SIG-M5 treated with dmso at 0.1 percent for 504 hours (cell line): ENCODE measurements at regions not wholly inside any gene's neighbourhood (a gene's known extent, or its start where the extent isn't known, plus 50 kb on each side); places are given as distances from the start of the nearest gene placed in this dataset.

ENCODE experiments used
- DNase-seq: peaks from one replicate; lab custom pipeline; 2025; ENCODE audit not compliant: unreplicated experiment; lab: John Stamatoyannopoulos, UW

GRCh38 chr15:26477044-26477443 is 295.8 kb downstream of the GABRB3 start:
- no peak for DNase-seq

- DNase-seq: no peak
These were observed 297.3 kb downstream of the GABRB3 start for GRCh38 chr15:26475554-26475953.

- DNase-seq: no peak
These were observed 300.2 kb downstream of the GABRB3 start for GRCh38 chr15:26472661-26473060.

- DNase-seq: no peak
These were observed 310.8 kb downstream of the GABRB3 start for GRCh38 chr15:26461847-26462608.

GRCh38 chr15:26460165-26460564 is 312.7 kb downstream of the GABRB3 start:
- DNase-seq: no peak

- no peak for DNase-seq
These were observed 317.0 kb downstream of the GABRB3 start for GRCh38 chr15:26455828-26456227.

- no peak for DNase-seq
These were observed 319.0 kb downstream of the GABRB3 start for GRCh38 chr15:26453914-26454313.

- DNase-seq: no peak
These were observed 320.9 kb downstream of the GABRB3 start for GRCh38 chr15:26451995-26452394.

- DNase-seq: no peak
These were observed 323.6 kb downstream of the GABRB3 start for GRCh38 chr15:26449291-26449690.

GRCh38 chr15:26443321-26443720 is 329.5 kb downstream of the GABRB3 start:
- no peak for DNase-seq

- DNase-seq: no peak
These were observed 330.2 kb downstream of the GABRB3 start for GRCh38 chr15:26442680-26443079.

- no peak for DNase-seq
These were observed 333.2 kb downstream of the GABRB3 start for GRCh38 chr15:26439681-26440080.

- DNase-seq: no peak
These were observed 334.1 kb downstream of the GABRB3 start for GRCh38 chr15:26438718-26439117.

- no peak for DNase-seq
These were observed 334.6 kb downstream of the GABRB3 start for GRCh38 chr15:26438316-26438715.

- no peak for DNase-seq
These were observed 339.0 kb downstream of the GABRB3 start for GRCh38 chr15:26433818-26434217.

GRCh38 chr15:26433060-26433459 is 339.8 kb downstream of the GABRB3 start:
- DNase-seq: no peak

- DNase-seq: no peak
These were observed 351.8 kb downstream of the GABRB3 start for GRCh38 chr15:26421065-26421464.

- DNase-seq: no peak
These were observed 377.2 kb downstream of the GABRB3 start for GRCh38 chr15:26395624-26396023.

GRCh38 chr15:26394801-26395200 is 378.1 kb downstream of the GABRB3 start:
- DNase-seq: no peak

GRCh38 chr15:26392956-26393355 is 379.9 kb downstream of the GABRB3 start:
- DNase-seq: no peak

GRCh38 chr15:26391567-26392194 is 381.2 kb downstream of the GABRB3 start:
- no peak for DNase-seq

GRCh38 chr15:26382444-26383072 is 390.3 kb downstream of the GABRB3 start:
- no peak for DNase-seq
